Epithelial cell of prostate (primary cell): ENCODE measurements at regions not wholly inside any gene's neighbourhood (a gene's known extent, or its start where the extent isn't known, plus 50 kb on each side); places are given as distances from the start of the nearest gene placed in this dataset.
"Not testable (repeated sequence)": the region's sequence is repeated elsewhere in the genome, so short reads cannot be mapped to it uniquely, and the experiment has no call there.

Source experiments
- DNase-seq: peaks from one replicate; pipeline ENCODE4 v3.0.0-alpha.2; 2011; ENCODE audit warnings: low read depth, low spot score
- H3K27ac ChIP-seq: fragments of 450-650 bp; 2 replicates; pipeline ENCODE4 v1.5.1; 2017; ENCODE audit warnings: mild to moderate bottlenecking

- no peak for DNase-seq
- H3K27ac ChIP-seq: no peak overlapping the region
Observed at GRCh38 chr10:53115660-53116059, 343.1 kb upstream of the MBL2 start.

- no peak for DNase-seq
Observed at GRCh38 chr10:53111529-53111928, 338.9 kb upstream of the MBL2 start.

GRCh38 chr10:53109320-53109719 is 336.7 kb upstream of the MBL2 start:
- no peak overlapping the region for H3K27ac ChIP-seq
- DNase-seq: no peak

More at GRCh38 chr10:53111529-53111928, 338.9 kb upstream of the MBL2 start:
- no peak overlapping the region for H3K27ac ChIP-seq

GRCh38 chr10:53108317-53108934 is 335.8 kb upstream of the MBL2 start:
- no peak for DNase-seq
- H3K27ac ChIP-seq: no peak overlapping the region

GRCh38 chr10:53107711-53108110 is 335.1 kb upstream of the MBL2 start:
- DNase-seq: no peak

GRCh38 chr10:53102424-53102823 is 329.8 kb upstream of the MBL2 start:
- no peak overlapping the region for H3K27ac ChIP-seq
- no peak for DNase-seq

More at GRCh38 chr10:53107711-53108110, 335.1 kb upstream of the MBL2 start:
- H3K27ac ChIP-seq: no peak overlapping the region

- H3K27ac ChIP-seq: no peak overlapping the region
- no peak for DNase-seq
Observed at GRCh38 chr10:53093878-53094277, 321.3 kb upstream of the MBL2 start.

- H3K27ac ChIP-seq: no peak overlapping the region
- no peak for DNase-seq
Observed at GRCh38 chr10:53091574-53091973, 319.0 kb upstream of the MBL2 start.

- H3K27ac ChIP-seq: no peak overlapping the region
- DNase-seq: no peak
Observed at GRCh38 chr10:53088961-53089360, 316.4 kb upstream of the MBL2 start.

- no peak for DNase-seq
- no peak overlapping the region for H3K27ac ChIP-seq
Observed at GRCh38 chr10:53079283-53079682, 306.7 kb upstream of the MBL2 start.

- no peak overlapping the region for H3K27ac ChIP-seq
Observed at GRCh38 chr10:53076948-53077347, 304.4 kb upstream of the MBL2 start.

GRCh38 chr10:53075469-53075868 is 302.9 kb upstream of the MBL2 start:
- no peak overlapping the region for H3K27ac ChIP-seq
- no peak for DNase-seq

More at GRCh38 chr10:53076948-53077347, 304.4 kb upstream of the MBL2 start:
- DNase-seq: no peak

- no peak overlapping the region for H3K27ac ChIP-seq
- no peak for DNase-seq
Observed at GRCh38 chr10:53072144-53072543, 299.6 kb upstream of the MBL2 start.

- no peak for DNase-seq
Observed at GRCh38 chr10:53071505-53072125, 299.0 kb upstream of the MBL2 start.

GRCh38 chr10:53069013-53069412 is 296.4 kb upstream of the MBL2 start:
- H3K27ac ChIP-seq: no peak overlapping the region

More at GRCh38 chr10:53071505-53072125, 299.0 kb upstream of the MBL2 start:
- no peak overlapping the region for H3K27ac ChIP-seq

GRCh38 chr10:53064614-53065013 is 292.0 kb upstream of the MBL2 start:
- DNase-seq: no peak
- H3K27ac ChIP-seq: no peak overlapping the region

More at GRCh38 chr10:53069013-53069412, 296.4 kb upstream of the MBL2 start:
- no peak for DNase-seq

GRCh38 chr10:53063805-53064204 is 291.2 kb upstream of the MBL2 start:
- H3K27ac ChIP-seq: no peak overlapping the region
- no peak for DNase-seq

GRCh38 chr10:53052521-53053164 is 280.1 kb upstream of the MBL2 start:
- no peak overlapping the region for H3K27ac ChIP-seq
- no peak for DNase-seq

GRCh38 chr10:53045315-53045714 is 272.7 kb upstream of the MBL2 start:
- H3K27ac ChIP-seq: no peak overlapping the region
- DNase-seq: no peak

- not testable (repeated sequence) for DNase-seq, H3K27ac ChIP-seq
Observed at GRCh38 chr10:53035823-53036222, 263.2 kb upstream of the MBL2 start.

- no peak overlapping the region for H3K27ac ChIP-seq
- DNase-seq: no peak
Observed at GRCh38 chr10:53033396-53033795, 260.8 kb upstream of the MBL2 start.
